OCI-LY1 (cell line): ENCODE measurements at regions not wholly inside any gene's neighbourhood (a gene's known extent, or its start where the extent isn't known, plus 50 kb on each side); places are given as distances from the start of the nearest gene placed in this dataset.

Experiments used
- H2AFZ ChIP-seq: fragments of 200-600 bp; sonication (generic), shearing (Covaris generic); 2 replicates; pipeline ENCODE4 v1.6.0; 2014; ENCODE audit warnings: antibody characterized with exemption, mild to moderate bottlenecking, low read length
- H3F3A ChIP-seq: fragments of 200-600 bp; sonication (generic), shearing (Covaris generic); 2 replicates; pipeline ENCODE4 v1.6.0; 2014; ENCODE audit warnings: mild to moderate bottlenecking, antibody characterized with exemption, low read length, moderate library complexity; ENCODE audit not compliant: insufficient read depth
- H3K27ac ChIP-seq: fragments of 200-600 bp; sonication (generic); 2 replicates; pipeline ENCODE4 v1.5.1; 2014; ENCODE audit warnings: low read length, mixed run types, mild to moderate bottlenecking, low read depth; ENCODE audit not compliant: poor library complexity, severe bottlenecking
- H3K27me3 ChIP-seq: fragments of 200-600 bp; sonication (generic); 2 replicates; pipeline ENCODE4 v1.6.0; 2014; ENCODE audit warnings: antibody characterized with exemption, mild to moderate bottlenecking, low read length, moderate library complexity; ENCODE audit not compliant: insufficient read depth
- H3K36me3 ChIP-seq: fragments of 200-600 bp; sonication (generic); 2 replicates; pipeline ENCODE4 v1.6.1; 2014; ENCODE audit warnings: mild to moderate bottlenecking, antibody characterized with exemption, low read length, moderate library complexity, mixed read lengths; ENCODE audit not compliant: insufficient read depth
- H3K4me1 ChIP-seq: fragments of 200-600 bp; sonication (generic); 2 replicates; pipeline ENCODE4 v1.5.1; 2014; ENCODE audit warnings: mild to moderate bottlenecking, low read length, moderate library complexity; ENCODE audit not compliant: insufficient read depth, severe bottlenecking
- H3K4me2 ChIP-seq: fragments of 200-600 bp; sonication (generic), shearing (Covaris generic); 2 replicates; pipeline ENCODE4 v1.6.1; 2014; ENCODE audit warnings: low read length
- H3K4me3 ChIP-seq: fragments of 200-600 bp; sonication (generic); 2 replicates; pipeline ENCODE4 v1.5.1; 2014; ENCODE audit warnings: low read length, low read depth, mild to moderate bottlenecking, mixed read lengths; ENCODE audit not compliant: poor library complexity, severe bottlenecking
- H3K79me2 ChIP-seq: fragments of 200-600 bp; shearing (Covaris generic); 2 replicates; pipeline ENCODE4 v1.6.1; 2016; ENCODE audit warnings: mixed run types, low read length, mixed read lengths; ENCODE audit not compliant: insufficient read depth
- H3K9ac ChIP-seq: fragments of 200-600 bp; sonication (generic), shearing (Covaris generic); 2 replicates; pipeline ENCODE4 v1.6.1; 2014; ENCODE audit warnings: mild to moderate bottlenecking, low read length, mixed read lengths
- H3K9me2 ChIP-seq: fragments of 200-600 bp; sonication (generic), shearing (Covaris generic); 2 replicates; pipeline ENCODE4 v1.6.1; 2014; ENCODE audit warnings: low read depth, mild to moderate bottlenecking, low read length, mixed read lengths
- H3K9me3 ChIP-seq: fragments of 200-600 bp; shearing (Covaris generic); 2 replicates; pipeline ENCODE4 v1.6.1; 2014; ENCODE audit warnings: low read length, mixed read lengths
- H4K20me1 ChIP-seq: fragments of 200-600 bp; sonication (generic), shearing (Covaris generic); 2 replicates; pipeline ENCODE4 v1.6.0; 2016; ENCODE audit warnings: mild to moderate bottlenecking, low read length; ENCODE audit not compliant: insufficient read depth
- CTCF ChIP-seq: fragments of 200-600 bp; sonication (generic), shearing (Covaris generic); IDR thresholded peaks from 2 replicates; pipeline ENCODE4 v1.5.1; 2017; ENCODE audit warnings: mild to moderate bottlenecking, antibody characterized with exemption, low read length, moderate library complexity, mixed read lengths
- EZH2 ChIP-seq: fragments of 200-600 bp; sonication (generic), shearing (Covaris generic); IDR thresholded peaks from 2 replicates; pipeline ENCODE4 v1.8.0; 2017; ENCODE audit warnings: borderline replicate concordance, mixed run types, mild to moderate bottlenecking, antibody characterized with exemption, low read length, moderate library complexity, mixed read lengths

GRCh38 chr10:123564631-123565030 lies 101.5 kb upstream of the GPR26 start:
- Histone ChIP-seq H3K4me3 (no peak overlapping the region), H3K9me2 (no peaks in the 10 kb centered on the region), H3K79me2 (no peaks in the 10 kb centered on the region), H3F3A (no peaks in the 10 kb centered on the region), H3K9me3 (no peaks in the 10 kb centered on the region), H3K27me3 (no peaks in the 10 kb centered on the region; the same call in 1 of the 2 replicates), H3K4me1 (no peaks in the 10 kb centered on the region), H4K20me1 (no peaks in the 10 kb centered on the region), H2AFZ (no peak overlapping the region), H3K27ac (no peak overlapping the region), H3K9ac (no peak overlapping the region), H3K36me3 (no peaks in the 10 kb centered on the region), H3K4me2 (no peak overlapping the region)
- TF ChIP-seq EZH2 (no peak), CTCF (no peak)

GRCh38 chr10:123565691-123566660 lies 100.2 kb upstream of the GPR26 start:
- H3F3A ChIP-seq = no peaks in the 10 kb centered on the region
- no peaks in the 10 kb centered on the region for H3K9me2 ChIP-seq
- no peak overlapping the region for H2AFZ ChIP-seq
- no peaks in the 10 kb centered on the region; the same call in 1 of the 2 replicates for H3K27me3 ChIP-seq
- H3K4me1 ChIP-seq = no peaks in the 10 kb centered on the region
- H3K27ac ChIP-seq = no peak overlapping the region
- no peak overlapping the region for H3K4me3 ChIP-seq
- no peaks in the 10 kb centered on the region for H3K9me3 ChIP-seq
- H4K20me1 ChIP-seq = no peaks in the 10 kb centered on the region
- no peaks in the 10 kb centered on the region for H3K79me2 ChIP-seq
- H3K9ac ChIP-seq = no peak overlapping the region
- no peaks in the 10 kb centered on the region for H3K36me3 ChIP-seq
- H3K4me2 ChIP-seq = no peak overlapping the region
- no peak for TF ChIP-seq CTCF
- TF ChIP-seq EZH2 = no peak

GRCh38 chr10:123567984-123568739 lies 98.0 kb upstream of the GPR26 start:
- Histone ChIP-seq H3K27me3 (no peaks in the 10 kb centered on the region; the same call in 1 of the 2 replicates), H3K9me3 (no peaks in the 10 kb centered on the region), H3K79me2 (no peaks in the 10 kb centered on the region), H3K4me3 (no peak overlapping the region), H2AFZ (no peak overlapping the region), H3K36me3 (no peaks in the 10 kb centered on the region), H3K4me2 (no peak overlapping the region), H3F3A (no peaks in the 10 kb centered on the region), H3K9ac (no peak overlapping the region), H3K27ac (no peak overlapping the region), H3K9me2 (no peaks in the 10 kb centered on the region), H3K4me1 (no peaks in the 10 kb centered on the region), H4K20me1 (no peaks in the 10 kb centered on the region)
- TF ChIP-seq EZH2 (no peak), CTCF (no peak)
